Liver (tissue), 7 donors: ENCODE measurements at regions not wholly inside any gene's neighbourhood (a gene's known extent, or its start where the extent isn't known, plus 50 kb on each side); places are given as distances from the start of the nearest gene placed in this dataset.

Source experiments
- DNase-seq: peaks from one replicate; pipeline ENCODE4 v3.0.0-alpha.2; 2017; ENCODE audit warnings: low spot score
- H3K27ac ChIP-seq, 2 donors: one replicate each; pipeline ENCODE4 v1.7.0; 2013; ENCODE audit warnings: inconsistent platforms in 2 of 2, low read length in 2 of 2, control low read depth in 1 of 2, low read depth in 1 of 2, mild to moderate bottlenecking in 1 of 2
- H3K27me3 ChIP-seq, 4 donors: one replicate each; pipeline versions ENCODE4 v1.6.1 to v1.7.0; 2013; ENCODE audit warnings: low read length in 3 of 4, inconsistent platforms in 1 of 4, mild to moderate bottlenecking in 1 of 4, moderate library complexity in 1 of 4; ENCODE audit not compliant: control insufficient read depth in 4 of 4, insufficient read depth in 4 of 4
- H3K36me3 ChIP-seq, 4 donors: one replicate each; pipeline versions ENCODE4 v1.6.1 to v1.7.0; 2013; ENCODE audit warnings: low read length in 3 of 4, mild to moderate bottlenecking in 3 of 4, low read depth in 1 of 4, moderate library complexity in 1 of 4; ENCODE audit not compliant: control insufficient read depth in 4 of 4, insufficient read depth in 3 of 4
- H3K4me1 ChIP-seq, 4 donors: one replicate each; pipeline versions ENCODE4 v1.6.1 to v1.7.0; 2013; ENCODE audit warnings: low read length in 3 of 4, mild to moderate bottlenecking in 3 of 4, moderate library complexity in 1 of 4; ENCODE audit not compliant: control insufficient read depth in 4 of 4, insufficient read depth in 4 of 4
- H3K4me3 ChIP-seq, 3 donors: one replicate each; pipeline versions ENCODE4 v1.6.1 to v1.7.0; 2013; ENCODE audit warnings: low read length in 3 of 3, control low read depth in 1 of 3, low read depth in 1 of 3, mild to moderate bottlenecking in 1 of 3
- H3K9ac ChIP-seq, 2 donors: one replicate each; pipeline ENCODE4 v1.7.0; 2013; ENCODE audit warnings: low read length in 2 of 2, mild to moderate bottlenecking in 2 of 2, moderate library complexity in 2 of 2, control low read depth in 1 of 2, low read depth in 1 of 2
- H3K9me3 ChIP-seq, 4 donors: one replicate each; pipeline versions ENCODE4 v1.6.1 to v1.7.0; 2013; ENCODE audit warnings: low read length in 3 of 4; ENCODE audit not compliant: control insufficient read depth in 4 of 4
- EGR1 ChIP-seq, 2 donors: IDR thresholded peaks; 2 replicates each; pipeline ENCODE4 v1.6.1; 2016 to 2018; ENCODE audit warnings: antibody characterized with exemption in 2 of 2, low read depth in 2 of 2
- FOXA1 ChIP-seq: IDR thresholded peaks from 2 replicates; pipeline ENCODE4 v1.6.1; 2016; ENCODE audit warnings: antibody characterized with exemption
- FOXA2 ChIP-seq: IDR thresholded peaks from 2 replicates; pipeline ENCODE4 v1.6.1; 2016; ENCODE audit warnings: antibody characterized with exemption
- GABPA ChIP-seq, 2 donors: IDR thresholded peaks in 1 of 2; conservative IDR thresholded peaks in 1 of 2; 2 replicates each; pipeline ENCODE4 v1.6.1; 2016; ENCODE audit warnings: antibody characterized with exemption in 2 of 2, mild to moderate bottlenecking in 1 of 2, moderate library complexity in 1 of 2
- HNF4G ChIP-seq: IDR thresholded peaks from 2 replicates; pipeline ENCODE4 v1.6.1; 2016; ENCODE audit warnings: antibody characterized with exemption
- JUND ChIP-seq, 2 donors: IDR thresholded peaks; 2 replicates each; pipeline ENCODE4 v1.6.1; 2016; ENCODE audit warnings: antibody characterized with exemption in 2 of 2
- MAX ChIP-seq: IDR thresholded peaks from 2 replicates; pipeline ENCODE4 v1.6.1; 2016; ENCODE audit warnings: antibody characterized with exemption
- NR2F2 ChIP-seq: IDR thresholded peaks from 2 replicates; pipeline ENCODE4 v1.6.1; 2016; ENCODE audit warnings: antibody characterized with exemption
- RAD21 ChIP-seq, 2 donors: IDR thresholded peaks; 2 replicates each; pipeline ENCODE4 v1.6.1; 2016; ENCODE audit warnings: antibody characterized with exemption in 2 of 2, mild to moderate bottlenecking in 2 of 2
- RXRA ChIP-seq, 2 donors: IDR thresholded peaks; 2 replicates each; pipeline ENCODE4 v1.6.1; 2017 to 2018; ENCODE audit warnings: antibody characterized with exemption in 2 of 2, mild to moderate bottlenecking in 1 of 2
- SP1 ChIP-seq: IDR thresholded peaks from 2 replicates; pipeline ENCODE4 v1.6.1; 2018; ENCODE audit warnings: antibody characterized with exemption, mild to moderate bottlenecking
- TAF1 ChIP-seq: conservative IDR thresholded peaks from 2 replicates; pipeline ENCODE4 v1.6.1; 2016; ENCODE audit warnings: antibody characterized with exemption, mild to moderate bottlenecking
- YY1 ChIP-seq: IDR thresholded peaks from 2 replicates; pipeline ENCODE4 v1.6.1; 2016; ENCODE audit warnings: antibody characterized with exemption, mild to moderate bottlenecking
- ZBTB33 ChIP-seq: IDR thresholded peaks from 2 replicates; pipeline ENCODE4 v1.6.1; 2016; ENCODE audit warnings: antibody characterized with exemption
- WGBS: extraction: QIAGEN DNeasy Blood & Tissue Kit; methylation state at CpG from one replicate; pipeline ENCODE4 v1.1.7; 2013; 5-methylcytosine and 5-hydroxymethylcytosine counted together
- donor health status: healthy.
- donor health status: healthy.
- donor health status: healthy.
- donor health status: healthy.

GRCh38 chr2:38223256-38223655 lies 147.3 kb upstream of the CYP1B1 start:
- DNase-seq: no peak
- Histone ChIP-seq H3K36me3 (no peaks in the 10 kb centered on the region), H3K9me3 (no peaks in the 10 kb centered on the region), H3K27me3 (no peaks in the 10 kb centered on the region), H3K4me1 (peaks cover 0 to 13% (median 0%) of the 10 kb centered on the region in 4 donors), H3K4me3 (no peak overlapping the region), H3K9ac (no peak overlapping the region), H3K27ac (no peak overlapping the region)
- no peak for TF ChIP-seq HNF4G
- no peak for TF ChIP-seq FOXA2
- no peak for TF ChIP-seq JUND (IDR thresholded peaks at IDR 0.05)
- no peak for TF ChIP-seq FOXA1
- TF ChIP-seq MAX: no peak
- no peak for TF ChIP-seq GABPA (IDR thresholded peaks at IDR 0.05 in 1 of 2, conservative IDR thresholded peaks at IDR 0.05 in 1 of 2)
- no peak for TF ChIP-seq RAD21 (IDR thresholded peaks at IDR 0.05)
- 75% methylated on average over 4 of the region's 4 CpGs for WGBS

DNA sequence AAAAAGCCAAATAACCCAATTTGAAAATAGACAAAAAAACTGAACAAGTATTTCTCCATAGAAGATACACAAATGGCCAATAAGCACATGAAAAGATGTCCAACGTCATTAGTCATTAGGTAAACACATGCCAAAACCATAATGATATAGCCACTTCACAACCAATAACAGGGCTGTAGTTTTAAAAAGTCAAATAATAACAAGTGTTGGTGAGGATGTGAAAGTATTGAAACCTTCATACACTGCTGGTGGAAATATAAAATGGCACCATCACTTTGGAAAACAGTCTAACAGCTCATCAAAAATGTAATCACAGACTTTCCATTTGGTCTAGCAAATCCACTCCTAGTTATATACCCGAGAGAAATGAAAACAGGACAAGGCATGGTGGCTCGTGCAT lies 144.2 kb upstream of the CYP1B1 start:
- Histone ChIP-seq H3K9me3 (no peaks in the 10 kb centered on the region), H3K4me3 (no peak overlapping the region), H3K27me3 (no peaks in the 10 kb centered on the region), H3K36me3 (no peaks in the 10 kb centered on the region), H3K27ac (no peak overlapping the region), H3K4me1 (peaks cover 4 to 32% (median 14%) of the 10 kb centered on the region in 4 donors), H3K9ac (no peak overlapping the region)
- no peak for DNase-seq
- TF ChIP-seq HNF4G (no peak), EGR1 (IDR thresholded peaks at IDR 0.05; ENCODE audit: low read depth in 2 of 2) (no peak)
- 76% methylated on average over 3 of the region's 3 CpGs for WGBS

DNA sequence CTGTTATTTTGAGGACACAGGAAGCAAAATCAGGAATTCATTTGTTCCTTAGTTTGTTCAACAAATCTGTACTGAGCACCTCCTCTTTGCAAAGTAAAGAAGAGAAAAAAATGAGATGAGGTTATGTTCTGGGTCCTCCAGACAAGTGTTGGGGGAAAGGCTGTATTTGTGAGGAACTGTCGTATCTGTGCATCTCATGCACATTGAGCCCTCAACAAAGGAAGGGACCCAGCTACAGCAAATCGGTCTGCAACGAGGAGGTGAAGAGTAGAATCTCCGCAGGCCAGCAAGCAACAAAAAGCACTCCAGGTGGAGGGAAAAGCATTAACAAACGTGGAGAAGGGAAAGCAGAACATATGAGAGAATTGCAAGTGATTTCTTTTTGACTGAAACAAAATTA lies 143.0 kb upstream of the CYP1B1 start:
- TF ChIP-seq FOXA1: no peak
- no peak for TF ChIP-seq ZBTB33
- Histone ChIP-seq H3K9me3 (no peaks in the 10 kb centered on the region), H3K27me3 (no peaks in the 10 kb centered on the region), H3K36me3 (no peaks in the 10 kb centered on the region), H3K4me1 (peaks cover 4 to 26% (median 14%) of the 10 kb centered on the region in 4 donors), H3K4me3 (no peak overlapping the region), H3K27ac (no peak overlapping the region), H3K9ac (no peak overlapping the region)
- DNase-seq: no peak
- 83% methylated on average over 5 of the region's 5 CpGs for WGBS

- DNase-seq: no peak
- H3K4me3 ChIP-seq: no peak overlapping the region
- H3K27me3 ChIP-seq: no peaks in the 10 kb centered on the region
- H3K27ac ChIP-seq: no peak overlapping the region
- no peaks in the 10 kb centered on the region for H3K9me3 ChIP-seq
- no peak for TF ChIP-seq TAF1
- no peak for TF ChIP-seq SP1
- TF ChIP-seq YY1: no peak
- no peak for TF ChIP-seq RXRA (IDR thresholded peaks at IDR 0.05)
- peak in 1 of 2 donors; percentile 9 for TF ChIP-seq RAD21 (IDR thresholded peaks at IDR 0.05)
- TF ChIP-seq NR2F2: no peak
- TF ChIP-seq ZBTB33: no peak
- peaks cover 4 to 22% (median 14%) of the 10 kb centered on the region in 4 donors for H3K4me1 ChIP-seq
- no peaks in the 10 kb centered on the region for H3K36me3 ChIP-seq
- 71% methylated on average over 4 of the region's 4 CpGs for WGBS
- no peak overlapping the region for H3K9ac ChIP-seq
These were observed 142.6 kb upstream of the CYP1B1 start for GRCh38 chr2:38218591-38218991.
